SH-SY5Y (cell line): ENCODE measurements at regions not wholly inside any gene's neighbourhood (a gene's known extent, or its start where the extent isn't known, plus 50 kb on each side); places are given as distances from the start of the nearest gene placed in this dataset.

Experiments
- GATA2 ChIP-seq: IDR thresholded peaks from 2 replicates; pipeline ENCODE4 v1.6.1; 2011; ENCODE audit warnings: mild to moderate bottlenecking, low read depth, low read length
- GATA3 ChIP-seq: IDR thresholded peaks from 2 replicates; pipeline ENCODE4 v1.6.1; 2011; ENCODE audit warnings: low read depth, mild to moderate bottlenecking, low read length, moderate library complexity

DNA sequence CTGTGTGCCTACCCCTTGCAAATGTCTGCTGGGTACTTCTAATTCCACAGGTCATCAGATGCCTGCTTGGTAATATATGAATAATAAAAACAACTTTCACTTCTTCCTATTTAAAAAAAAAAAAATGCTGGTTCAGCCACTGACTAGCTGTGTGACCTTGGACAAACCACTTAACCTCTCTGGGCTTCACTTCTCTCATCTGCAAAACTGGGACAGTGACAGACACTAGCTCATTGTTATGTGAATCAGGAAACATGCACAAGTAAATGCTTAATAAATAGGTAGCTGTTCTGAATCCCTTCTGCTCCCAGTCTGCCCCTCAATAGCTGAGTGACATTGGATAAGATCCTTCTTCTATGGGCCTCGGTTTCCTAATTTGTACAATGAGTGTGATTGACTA is 62.6 kb upstream of the HAND1 start:
- TF ChIP-seq GATA2, result no peak
- no peak for TF ChIP-seq GATA3
